ENCODE measurements at regions not wholly inside any gene's neighbourhood (a gene's known extent, or its start where the extent isn't known, plus 50 kb on each side); places are given as distances from the start of the nearest gene placed in this dataset.

DNA sequence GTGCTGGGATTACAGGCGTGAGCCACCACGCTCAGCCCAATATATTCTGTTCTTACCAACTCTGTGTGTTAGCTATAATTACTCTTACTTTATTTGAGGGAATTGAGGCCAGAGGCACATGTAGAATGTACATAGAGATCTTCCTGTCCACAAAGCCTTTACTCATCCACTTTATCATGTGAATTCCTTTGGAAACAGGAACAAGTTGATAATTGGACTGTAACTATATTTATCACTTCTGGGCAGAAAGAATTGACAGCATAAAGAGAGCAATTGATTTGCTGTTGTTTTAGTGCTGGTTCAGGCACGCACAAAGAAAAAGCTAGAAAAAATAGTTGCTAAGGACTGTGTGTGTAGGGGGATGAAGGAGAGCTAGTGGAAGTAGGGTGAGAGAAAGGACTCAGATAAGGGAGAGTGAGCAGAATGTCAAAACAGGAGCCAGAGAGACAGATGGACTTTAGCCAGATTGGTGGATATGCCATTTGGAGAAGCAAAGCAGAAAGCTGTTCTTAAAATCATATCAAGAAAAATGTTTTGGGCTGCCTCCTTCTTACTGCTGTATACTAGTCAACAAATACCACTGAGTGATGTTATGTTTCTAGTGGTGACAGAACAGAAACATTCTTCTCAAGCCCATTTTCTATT is 929.8 kb upstream of the CNTN5 start:
- no peak overlapping the region for H3K4me3 Mint-ChIP-seq

GRCh38 chr11:98099371-98099770 is 921.4 kb upstream of the CNTN5 start:
- H3K27ac Mint-ChIP-seq = no peak overlapping the region
- no peaks in the 10 kb centered on the region for H3K27me3 Mint-ChIP-seq
- H3K9me3 Mint-ChIP-seq = peaks cover 7% of the 10 kb centered on the region
- H3K4me1 Mint-ChIP-seq (ENCODE audit: low read depth) = no peaks in the 10 kb centered on the region
- no peaks in the 10 kb centered on the region for H3K36me3 Mint-ChIP-seq (ENCODE audit: low read depth)
- H3K4me3 Mint-ChIP-seq = no peak overlapping the region

More for the DNA sequence above, 929.8 kb upstream of the CNTN5 start:
- Mint-ChIP-seq H3K9me3 (peaks cover 18% of the 10 kb centered on the region), H3K27ac (no peak overlapping the region), H3K4me1 (ENCODE audit: low read depth) (no peaks in the 10 kb centered on the region), H3K36me3 (ENCODE audit: low read depth) (no peaks in the 10 kb centered on the region), H3K27me3 (no peaks in the 10 kb centered on the region)

DNA sequence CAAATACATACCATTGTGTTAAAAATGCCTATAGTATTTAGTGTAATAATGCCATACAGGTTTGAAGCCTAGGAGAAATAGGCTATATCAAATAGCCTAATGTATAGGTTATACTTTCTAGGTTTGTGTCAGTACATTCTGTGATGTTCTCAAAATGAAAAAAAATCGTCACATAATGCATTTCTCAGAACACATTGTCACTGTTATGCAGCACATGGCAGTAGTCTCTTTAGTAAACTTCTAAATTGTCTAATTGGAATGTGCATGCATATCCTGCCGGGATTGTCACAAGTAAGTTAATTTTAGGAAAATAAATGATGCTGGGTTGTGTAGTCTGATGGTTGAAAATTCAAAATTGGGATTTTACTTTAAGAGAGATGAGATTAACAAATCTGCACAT is 920.1 kb upstream of the CNTN5 start:
- Mint-ChIP-seq H3K4me1 (ENCODE audit: low read depth) (no peaks in the 10 kb centered on the region), H3K27me3 (no peaks in the 10 kb centered on the region), H3K36me3 (ENCODE audit: low read depth) (no peaks in the 10 kb centered on the region), H3K9me3 (peaks cover 7% of the 10 kb centered on the region), H3K27ac (no peak overlapping the region), H3K4me3 (no peak overlapping the region)

DNA sequence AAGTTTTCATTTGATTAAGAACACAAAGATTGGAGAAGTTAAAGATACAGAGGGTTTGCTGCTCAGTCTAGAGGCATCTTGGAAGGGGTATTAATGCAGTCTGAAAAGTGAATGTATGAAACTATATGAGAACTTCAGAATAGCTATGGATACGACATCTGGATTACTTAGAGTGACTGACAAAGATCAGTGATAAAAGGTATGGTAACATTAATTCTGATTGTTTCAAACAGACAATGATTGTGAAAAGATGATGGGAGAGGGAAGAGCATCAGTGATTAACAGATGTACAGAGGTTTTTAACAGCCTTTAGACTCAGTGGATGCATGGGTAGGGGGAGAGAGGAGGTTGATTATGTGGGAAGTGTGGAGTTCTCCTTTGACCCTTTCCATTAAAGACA is 919.4 kb upstream of the CNTN5 start:
- Mint-ChIP-seq H3K4me1 (ENCODE audit: low read depth) (no peaks in the 10 kb centered on the region), H3K9me3 (peaks cover 7% of the 10 kb centered on the region), H3K27ac (no peak overlapping the region)

GRCh38 chr11:98104249-98104648 is 916.5 kb upstream of the CNTN5 start:
- Mint-ChIP-seq H3K4me3 (no peak overlapping the region), H3K9me3 (peaks cover 7% of the 10 kb centered on the region), H3K4me1 (ENCODE audit: low read depth) (no peaks in the 10 kb centered on the region), H3K36me3 (ENCODE audit: low read depth) (no peaks in the 10 kb centered on the region), H3K27me3 (no peaks in the 10 kb centered on the region), H3K27ac (no peak overlapping the region)

More for the DNA sequence above, 919.4 kb upstream of the CNTN5 start:
- Mint-ChIP-seq H3K4me3 (no peak overlapping the region), H3K36me3 (ENCODE audit: low read depth) (no peaks in the 10 kb centered on the region), H3K27me3 (no peaks in the 10 kb centered on the region)

- no peak overlapping the region for H3K27ac Mint-ChIP-seq
These were observed 913.0 kb upstream of the CNTN5 start for GRCh38 chr11:98107736-98108135.

GRCh38 chr11:98110030-98110429 is 910.7 kb upstream of the CNTN5 start:
- no peak overlapping the region for H3K27ac Mint-ChIP-seq
- H3K36me3 Mint-ChIP-seq (ENCODE audit: low read depth) = no peaks in the 10 kb centered on the region
- H3K27me3 Mint-ChIP-seq = no peaks in the 10 kb centered on the region
- H3K9me3 Mint-ChIP-seq = no peaks in the 10 kb centered on the region
- H3K4me1 Mint-ChIP-seq (ENCODE audit: low read depth) = no peaks in the 10 kb centered on the region
- H3K4me3 Mint-ChIP-seq = no peak overlapping the region

More at GRCh38 chr11:98107736-98108135, 913.0 kb upstream of the CNTN5 start:
- no peak overlapping the region for H3K4me3 Mint-ChIP-seq
- H3K27me3 Mint-ChIP-seq = no peaks in the 10 kb centered on the region
- H3K9me3 Mint-ChIP-seq = no peaks in the 10 kb centered on the region
- no peaks in the 10 kb centered on the region for H3K4me1 Mint-ChIP-seq (ENCODE audit: low read depth)
- H3K36me3 Mint-ChIP-seq (ENCODE audit: low read depth) = no peaks in the 10 kb centered on the region

- Mint-ChIP-seq H3K27me3 (no peaks in the 10 kb centered on the region), H3K27ac (no peak overlapping the region), H3K4me1 (ENCODE audit: low read depth) (no peaks in the 10 kb centered on the region), H3K36me3 (ENCODE audit: low read depth) (no peaks in the 10 kb centered on the region), H3K4me3 (no peak overlapping the region), H3K9me3 (peaks cover 5% of the 10 kb centered on the region)
These were observed 904.9 kb upstream of the CNTN5 start for GRCh38 chr11:98115873-98116272.

DNA sequence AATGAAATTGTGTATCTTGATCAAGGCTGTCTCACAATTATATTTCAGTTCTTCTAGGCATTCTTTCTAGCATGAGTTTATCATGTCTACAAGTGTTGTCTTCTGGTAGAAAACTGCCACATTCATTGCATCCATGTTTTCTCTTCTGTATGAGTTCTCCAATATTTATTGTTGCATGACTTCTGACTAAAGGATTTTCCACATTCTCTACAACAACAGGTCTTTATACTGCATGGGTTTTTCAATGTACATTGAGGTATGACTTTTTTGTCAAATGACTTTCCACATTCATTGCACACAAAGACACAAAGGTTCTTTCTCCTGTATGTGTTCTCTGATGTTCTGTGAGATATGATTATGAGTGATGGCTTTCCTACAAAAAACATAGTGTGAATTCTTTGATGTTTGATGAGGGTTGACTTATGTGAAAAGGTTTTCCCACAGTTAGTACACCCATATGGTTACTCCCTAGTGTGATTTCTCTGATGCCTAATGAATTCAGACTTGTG is 890.6 kb upstream of the CNTN5 start:
- Mint-ChIP-seq H3K9me3 (peaks cover 22% of the 10 kb centered on the region), H3K4me3 (no peak overlapping the region), H3K36me3 (ENCODE audit: low read depth) (no peaks in the 10 kb centered on the region), H3K27me3 (no peaks in the 10 kb centered on the region), H3K4me1 (ENCODE audit: low read depth) (no peaks in the 10 kb centered on the region), H3K27ac (no peak overlapping the region)

DNA sequence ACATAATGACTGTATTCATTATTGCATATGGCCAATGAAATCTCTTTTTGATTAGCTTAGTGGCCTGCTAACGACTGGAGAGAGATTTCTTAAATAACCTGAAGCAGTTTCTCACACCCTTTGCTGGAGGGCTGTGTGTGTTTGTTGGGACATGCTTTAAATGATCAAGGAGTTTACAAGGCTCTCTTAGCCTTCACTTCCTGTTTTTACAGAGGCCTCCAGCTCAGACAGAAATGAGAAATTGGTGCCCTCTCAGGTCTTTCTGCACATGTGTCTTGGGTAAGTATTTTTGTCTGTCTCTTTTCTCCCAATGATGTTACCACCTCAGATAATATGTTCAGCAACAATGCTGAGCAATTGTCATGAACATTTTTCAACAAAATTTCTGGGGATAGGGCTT is 884.4 kb upstream of the CNTN5 start:
- H3K9me3 Mint-ChIP-seq = peaks cover 18% of the 10 kb centered on the region
- H3K36me3 Mint-ChIP-seq (ENCODE audit: low read depth) = no peaks in the 10 kb centered on the region
- no peak overlapping the region for H3K4me3 Mint-ChIP-seq
- no peaks in the 10 kb centered on the region for H3K27me3 Mint-ChIP-seq
- no peak overlapping the region for H3K27ac Mint-ChIP-seq
- no peaks in the 10 kb centered on the region for H3K4me1 Mint-ChIP-seq (ENCODE audit: low read depth)

DNA sequence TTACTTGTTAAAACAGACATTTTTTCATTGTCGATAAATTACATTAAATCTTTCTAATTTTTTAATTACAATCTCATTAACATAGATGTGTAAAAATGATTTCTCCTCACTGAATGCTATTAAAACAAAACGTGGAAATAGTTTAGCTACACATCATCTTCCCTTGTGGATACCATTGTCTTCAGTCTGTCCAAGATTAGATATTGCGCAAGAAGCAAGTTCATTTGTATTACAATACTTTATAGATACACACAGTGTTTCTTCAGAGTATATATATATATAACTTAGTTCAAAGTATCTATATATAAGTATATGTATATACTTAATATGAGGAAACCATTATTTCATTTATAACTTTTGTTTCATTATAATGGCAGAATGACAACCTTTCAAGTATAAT is 883.3 kb upstream of the CNTN5 start:
- Mint-ChIP-seq H3K27ac (no peak overlapping the region), H3K27me3 (no peaks in the 10 kb centered on the region), H3K9me3 (peaks cover 15% of the 10 kb centered on the region), H3K4me1 (ENCODE audit: low read depth) (no peaks in the 10 kb centered on the region), H3K4me3 (no peak overlapping the region), H3K36me3 (ENCODE audit: low read depth) (no peaks in the 10 kb centered on the region)

DNA sequence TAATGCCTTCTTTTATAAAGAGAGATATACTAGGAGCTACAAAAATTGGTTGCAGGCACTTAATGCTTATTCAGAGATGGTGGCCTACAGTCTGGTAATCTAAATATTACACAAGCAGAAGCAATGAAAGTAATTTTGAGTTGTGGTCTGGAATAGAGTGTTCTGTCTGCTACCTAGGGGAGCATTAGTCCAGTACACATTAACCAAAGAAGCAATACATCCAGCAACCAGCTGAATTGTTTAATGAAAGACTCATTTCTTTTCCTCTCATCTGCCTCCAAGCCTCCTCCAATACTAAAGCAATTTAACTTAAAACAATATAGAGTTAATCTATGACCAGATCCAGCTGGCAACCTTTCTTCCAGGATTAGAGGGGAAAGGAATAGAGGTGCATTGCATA is 877.1 kb upstream of the CNTN5 start:
- Mint-ChIP-seq H3K27ac (no peak overlapping the region), H3K9me3 (peaks cover 12% of the 10 kb centered on the region), H3K4me1 (ENCODE audit: low read depth) (no peaks in the 10 kb centered on the region), H3K4me3 (no peak overlapping the region), H3K36me3 (ENCODE audit: low read depth) (no peaks in the 10 kb centered on the region), H3K27me3 (no peaks in the 10 kb centered on the region)

- Mint-ChIP-seq H3K9me3 (peaks cover 22% of the 10 kb centered on the region), H3K36me3 (ENCODE audit: low read depth) (no peaks in the 10 kb centered on the region), H3K4me3 (no peak overlapping the region), H3K4me1 (ENCODE audit: low read depth) (no peaks in the 10 kb centered on the region), H3K27me3 (no peaks in the 10 kb centered on the region), H3K27ac (no peak overlapping the region)
These were observed 867.0 kb upstream of the CNTN5 start for GRCh38 chr11:98153752-98154151.

DNA sequence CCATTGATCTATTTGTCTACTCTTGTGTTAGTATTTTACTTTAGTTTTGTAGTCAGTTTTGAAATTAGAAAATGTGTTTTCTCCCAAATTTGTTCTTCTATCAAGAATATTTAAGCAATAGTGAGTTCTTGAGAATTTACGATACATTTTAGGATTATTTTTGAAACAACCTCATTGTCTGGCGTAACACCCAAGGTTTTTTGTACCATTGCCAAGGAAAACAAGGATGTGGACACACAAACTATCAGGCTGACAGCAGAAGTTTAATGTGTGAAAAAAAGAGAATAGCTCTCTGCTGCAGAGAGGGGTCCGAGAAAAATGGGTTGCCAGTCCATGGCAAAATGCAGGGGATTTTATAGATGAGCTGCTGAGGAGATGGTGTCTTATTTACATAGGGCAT is 865.1 kb upstream of the CNTN5 start:
- no peaks in the 10 kb centered on the region for H3K36me3 Mint-ChIP-seq (ENCODE audit: low read depth)
- H3K27me3 Mint-ChIP-seq = no peaks in the 10 kb centered on the region
- no peak overlapping the region for H3K27ac Mint-ChIP-seq
- no peaks in the 10 kb centered on the region for H3K4me1 Mint-ChIP-seq (ENCODE audit: low read depth)
- peaks cover 22% of the 10 kb centered on the region for H3K9me3 Mint-ChIP-seq
- H3K4me3 Mint-ChIP-seq = no peak overlapping the region

GRCh38 chr11:98177925-98178324 is 842.8 kb upstream of the CNTN5 start:
- no peak overlapping the region for H3K4me3 Mint-ChIP-seq
- H3K9me3 Mint-ChIP-seq = no peaks in the 10 kb centered on the region
- H3K4me1 Mint-ChIP-seq (ENCODE audit: low read depth) = no peaks in the 10 kb centered on the region
- H3K27me3 Mint-ChIP-seq = no peaks in the 10 kb centered on the region
- no peaks in the 10 kb centered on the region for H3K36me3 Mint-ChIP-seq (ENCODE audit: low read depth)
- no peak overlapping the region for H3K27ac Mint-ChIP-seq

GRCh38 chr11:98180511-98180910 is 840.2 kb upstream of the CNTN5 start:
- Mint-ChIP-seq H3K27me3 (no peaks in the 10 kb centered on the region), H3K9me3 (no peaks in the 10 kb centered on the region), H3K4me1 (ENCODE audit: low read depth) (no peaks in the 10 kb centered on the region), H3K27ac (no peak overlapping the region), H3K4me3 (no peak overlapping the region), H3K36me3 (ENCODE audit: low read depth) (no peaks in the 10 kb centered on the region)
